ENCODE measurements at regions not wholly inside any gene's neighbourhood (a gene's known extent, or its start where the extent isn't known, plus 50 kb on each side); places are given as distances from the start of the nearest gene placed in this dataset.

DNA sequence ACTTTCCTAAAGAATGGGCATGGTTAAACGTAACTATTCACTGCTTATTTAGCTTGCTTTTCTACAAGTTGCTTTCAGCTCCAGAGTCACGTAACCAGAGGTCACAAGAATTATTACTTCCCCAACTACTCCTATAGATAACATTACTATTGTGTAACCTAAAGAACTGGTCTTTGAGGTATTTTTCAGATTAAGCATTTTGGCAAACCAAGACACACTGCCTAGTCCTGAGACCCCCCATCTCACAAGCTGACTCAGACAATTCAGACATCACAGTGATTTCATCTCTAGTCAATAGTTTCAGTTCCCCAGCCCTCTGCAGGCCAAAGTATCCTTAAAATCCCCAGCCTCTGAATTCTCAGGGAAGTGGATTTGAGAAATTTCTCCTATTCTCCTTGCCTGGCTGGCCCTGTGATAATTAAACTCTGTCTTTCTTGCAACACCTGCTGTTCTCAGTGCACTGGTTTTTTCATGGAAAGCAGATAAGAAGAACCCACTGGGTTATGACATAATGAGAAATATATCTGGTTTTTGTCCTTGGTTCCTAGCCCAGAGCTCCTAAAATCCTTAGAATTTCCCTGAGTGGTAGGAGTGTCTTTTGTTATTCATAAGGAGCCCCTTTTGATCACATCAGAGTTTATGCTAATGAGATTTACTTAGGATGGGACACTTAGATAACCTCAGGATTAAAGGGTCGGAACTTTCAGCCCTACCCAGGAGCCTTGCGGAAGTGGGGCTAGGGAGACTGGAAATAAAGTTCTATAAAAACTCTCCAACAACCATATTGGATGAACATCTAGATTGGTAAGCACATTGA is 1310.8 kb upstream of the CHAC2 start:
- DNase-seq (ENCODE audit: low read depth in 1 of 2, low spot score in 1 of 2) = no peak
- POLR2A ChIA-PET = no interaction called here
- H3K27ac ChIP-seq = no peak overlapping the region
- no peak for ATAC-seq
- no peaks in the 10 kb centered on the region for H3K9me3 ChIP-seq
- WGBS (ENCODE audit: missing lambda C conversion rate) = 65% methylated on average over 4 of the region's 4 CpGs
- no peak for FAIRE-seq
- TF ChIP-seq, protein P1, sequence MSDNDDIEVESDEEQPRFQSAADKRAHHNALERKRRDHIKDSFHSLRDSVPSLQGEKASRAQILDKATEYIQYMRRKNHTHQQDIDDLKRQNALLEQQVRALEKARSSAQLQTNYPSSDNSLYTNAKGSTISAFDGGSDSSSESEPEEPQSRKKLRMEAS (IDR thresholded peaks at IDR 0.05) = no peak
- TF ChIP-seq RFX5 (IDR thresholded peaks at IDR 0.05) = no peak
- TF ChIP-seq HOXA7 (CRISPR knock-in tag; IDR thresholded peaks at IDR 0.05) = no peak
- TF ChIP-seq, protein P2, sequence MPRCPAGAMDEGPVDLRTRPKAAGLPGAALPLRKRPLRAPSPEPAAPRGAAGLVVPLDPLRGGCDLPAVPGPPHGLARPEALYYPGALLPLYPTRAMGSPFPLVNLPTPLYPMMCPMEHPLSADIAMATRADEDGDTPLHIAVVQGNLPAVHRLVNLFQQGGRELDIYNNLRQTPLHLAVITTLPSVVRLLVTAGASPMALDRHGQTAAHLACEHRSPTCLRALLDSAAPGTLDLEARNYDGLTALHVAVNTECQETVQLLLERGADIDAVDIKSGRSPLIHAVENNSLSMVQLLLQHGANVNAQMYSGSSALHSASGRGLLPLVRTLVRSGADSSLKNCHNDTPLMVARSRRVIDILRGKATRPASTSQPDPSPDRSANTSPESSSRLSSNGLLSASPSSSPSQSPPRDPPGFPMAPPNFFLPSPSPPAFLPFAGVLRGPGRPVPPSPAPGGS (IDR thresholded peaks at IDR 0.05) = no peak
- no peak overlapping the region for H3K4me2 ChIP-seq
- no peaks in the 10 kb centered on the region for H3K4me1 ChIP-seq
- CTCF ChIA-PET = no interaction called here
- H3K4me3 ChIP-seq = no peak overlapping the region

DNA sequence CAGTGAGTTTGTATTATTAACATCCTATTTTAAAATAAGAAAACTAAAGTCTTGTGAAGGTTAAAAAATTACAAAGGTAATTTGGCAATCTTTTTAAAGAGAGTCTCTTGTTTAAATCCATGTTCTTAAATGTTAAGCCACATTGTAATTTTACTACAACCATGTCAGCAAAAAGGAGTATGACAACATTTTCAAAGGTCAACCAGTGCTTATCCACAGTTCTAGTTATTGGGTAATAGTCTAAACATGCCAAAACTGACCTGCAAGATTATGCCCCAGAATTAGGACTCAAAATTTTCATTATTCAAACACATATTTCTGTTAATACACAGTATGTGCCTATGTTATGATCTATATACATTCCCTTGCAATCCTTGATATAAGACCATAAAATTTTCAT is 1312.6 kb upstream of the CHAC2 start:
- Histone ChIP-seq H3K4me2 (no peak overlapping the region), H3K4me3 (no peak overlapping the region), H3K9me3 (no peaks in the 10 kb centered on the region), H3K27ac (no peak overlapping the region), H3K4me1 (no peaks in the 10 kb centered on the region)
- no peak for TF ChIP-seq RFX5 (IDR thresholded peaks at IDR 0.05)
- TF ChIP-seq RARB (CRISPR knock-in tag; IDR thresholded peaks at IDR 0.05) = no peak
- no peak for TF ChIP-seq CHD2 (IDR thresholded peaks at IDR 0.05; ENCODE audit: low read length, partially characterized antibody)
- TF ChIP-seq, protein P2 (IDR thresholded peaks at IDR 0.05) = no peak
- TF ChIP-seq RNF2 (IDR thresholded peaks at IDR 0.05; ENCODE audit: borderline replicate concordance, low read depth) = no peak
- TF ChIP-seq, protein P3, sequence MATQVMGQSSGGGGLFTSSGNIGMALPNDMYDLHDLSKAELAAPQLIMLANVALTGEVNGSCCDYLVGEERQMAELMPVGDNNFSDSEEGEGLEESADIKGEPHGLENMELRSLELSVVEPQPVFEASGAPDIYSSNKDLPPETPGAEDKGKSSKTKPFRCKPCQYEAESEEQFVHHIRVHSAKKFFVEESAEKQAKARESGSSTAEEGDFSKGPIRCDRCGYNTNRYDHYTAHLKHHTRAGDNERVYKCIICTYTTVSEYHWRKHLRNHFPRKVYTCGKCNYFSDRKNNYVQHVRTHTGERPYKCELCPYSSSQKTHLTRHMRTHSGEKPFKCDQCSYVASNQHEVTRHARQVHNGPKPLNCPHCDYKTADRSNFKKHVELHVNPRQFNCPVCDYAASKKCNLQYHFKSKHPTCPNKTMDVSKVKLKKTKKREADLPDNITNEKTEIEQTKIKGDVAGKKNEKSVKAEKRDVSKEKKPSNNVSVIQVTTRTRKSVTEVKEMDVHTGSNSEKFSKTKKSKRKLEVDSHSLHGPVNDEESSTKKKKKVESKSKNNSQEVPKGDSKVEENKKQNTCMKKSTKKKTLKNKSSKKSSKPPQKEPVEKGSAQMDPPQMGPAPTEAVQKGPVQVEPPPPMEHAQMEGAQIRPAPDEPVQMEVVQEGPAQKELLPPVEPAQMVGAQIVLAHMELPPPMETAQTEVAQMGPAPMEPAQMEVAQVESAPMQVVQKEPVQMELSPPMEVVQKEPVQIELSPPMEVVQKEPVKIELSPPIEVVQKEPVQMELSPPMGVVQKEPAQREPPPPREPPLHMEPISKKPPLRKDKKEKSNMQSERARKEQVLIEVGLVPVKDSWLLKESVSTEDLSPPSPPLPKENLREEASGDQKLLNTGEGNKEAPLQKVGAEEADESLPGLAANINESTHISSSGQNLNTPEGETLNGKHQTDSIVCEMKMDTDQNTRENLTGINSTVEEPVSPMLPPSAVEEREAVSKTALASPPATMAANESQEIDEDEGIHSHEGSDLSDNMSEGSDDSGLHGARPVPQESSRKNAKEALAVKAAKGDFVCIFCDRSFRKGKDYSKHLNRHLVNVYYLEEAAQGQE (IDR thresholded peaks at IDR 0.05) = no peak
- TF ChIP-seq, protein P4, sequence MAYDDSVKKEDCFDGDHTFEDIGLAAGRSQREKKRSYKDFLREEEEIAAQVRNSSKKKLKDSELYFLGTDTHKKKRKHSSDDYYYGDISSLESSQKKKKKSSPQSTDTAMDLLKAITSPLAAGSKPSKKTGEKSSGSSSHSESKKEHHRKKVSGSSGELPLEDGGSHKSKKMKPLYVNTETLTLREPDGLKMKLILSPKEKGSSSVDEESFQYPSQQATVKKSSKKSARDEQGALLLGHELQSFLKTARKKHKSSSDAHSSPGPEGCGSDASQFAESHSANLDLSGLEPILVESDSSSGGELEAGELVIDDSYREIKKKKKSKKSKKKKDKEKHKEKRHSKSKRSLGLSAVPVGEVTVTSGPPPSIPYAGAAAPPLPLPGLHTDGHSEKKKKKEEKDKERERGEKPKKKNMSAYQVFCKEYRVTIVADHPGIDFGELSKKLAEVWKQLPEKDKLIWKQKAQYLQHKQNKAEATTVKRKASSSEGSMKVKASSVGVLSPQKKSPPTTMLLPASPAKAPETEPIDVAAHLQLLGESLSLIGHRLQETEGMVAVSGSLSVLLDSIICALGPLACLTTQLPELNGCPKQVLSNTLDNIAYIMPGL (CRISPR knock-in tag; IDR thresholded peaks at IDR 0.05; ENCODE audit: borderline replicate concordance) = no peak
- no peak for TF ChIP-seq KDM5A (IDR thresholded peaks at IDR 0.05)
- TF ChIP-seq PHF8 (IDR thresholded peaks at IDR 0.05; ENCODE audit: borderline replicate concordance, low read depth) = no peak
- TF ChIP-seq, protein P1 (IDR thresholded peaks at IDR 0.05) = no peak
- TF ChIP-seq JUN (IDR thresholded peaks at IDR 0.05) = no peak
- TF ChIP-seq, protein P5, sequence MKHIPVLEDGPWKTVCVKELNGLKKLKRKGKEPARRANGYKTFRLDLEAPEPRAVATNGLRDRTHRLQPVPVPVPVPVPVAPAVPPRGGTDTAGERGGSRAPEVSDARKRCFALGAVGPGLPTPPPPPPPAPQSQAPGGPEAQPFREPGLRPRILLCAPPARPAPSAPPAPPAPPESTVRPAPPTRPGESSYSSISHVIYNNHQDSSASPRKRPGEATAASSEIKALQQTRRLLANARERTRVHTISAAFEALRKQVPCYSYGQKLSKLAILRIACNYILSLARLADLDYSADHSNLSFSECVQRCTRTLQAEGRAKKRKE (CRISPR knock-in tag; IDR thresholded peaks at IDR 0.05; ENCODE audit: low read depth) = no peak
- TF ChIP-seq HOXB13 (CRISPR knock-in tag; IDR thresholded peaks at IDR 0.05; ENCODE audit: low read depth) = no peak
- DNase-seq (ENCODE audit: low read depth in 1 of 2, low spot score in 1 of 2) (no peak), FAIRE-seq (no peak), ATAC-seq (no peak)
- POLR2A ChIA-PET = no interaction called here
- CTCF ChIA-PET = no interaction called here

Measured in A549 (cell line).